ENCODE measurements at regions not wholly inside any gene's neighbourhood (a gene's known extent, or its start where the extent isn't known, plus 50 kb on each side); places are given as distances from the start of the nearest gene placed in this dataset.

GRCh38 chr20:17856024-17856564 is 112.5 kb downstream of the SNX5 start (continued):
- TF ChIP-seq CTCF (CRISPR knock-in tag; IDR thresholded peaks at IDR 0.05) (no peak), ZNF317 (CRISPR knock-in tag; IDR thresholded peaks at IDR 0.05) (peak; percentile 35; the same call in 1 of the 2 replicates), REXO4 (CRISPR knock-in tag; IDR thresholded peaks at IDR 0.05; ENCODE audit: borderline replicate concordance) (no peak), FOXM1 (CRISPR knock-in tag; IDR thresholded peaks at IDR 0.05) (no peak), NR3C1 (CRISPR knock-in tag; IDR thresholded peaks at IDR 0.05) (no peak), POLR2AphosphoS2 (IDR thresholded peaks at IDR 0.05; ENCODE audit: low read depth, low read length) (no peak), ZBTB42 (CRISPR knock-in tag; IDR thresholded peaks at IDR 0.05) (peak; percentile 98), HDAC6 (IDR thresholded peaks at IDR 0.05; ENCODE audit: low read depth, low read length) (no peak), ZNF446 (CRISPR knock-in tag; IDR thresholded peaks at IDR 0.05) (no peak), ZBTB4 (CRISPR knock-in tag; IDR thresholded peaks at IDR 0.05; ENCODE audit: borderline replicate concordance) (no peak; the same call in 1 of the 2 replicates), ZNF329 (CRISPR knock-in tag; IDR thresholded peaks at IDR 0.05; ENCODE audit: low read depth) (no peak), CREBL2 (CRISPR knock-in tag; IDR thresholded peaks at IDR 0.05; ENCODE audit: borderline replicate concordance) (no peak), KDM5B (CRISPR knock-in tag; IDR thresholded peaks at IDR 0.05; ENCODE audit: borderline replicate concordance) (no peak), NFKB2 (CRISPR knock-in tag; IDR thresholded peaks at IDR 0.05; ENCODE audit: borderline replicate concordance) (no peak), ZNF350 (CRISPR knock-in tag; IDR thresholded peaks at IDR 0.05; ENCODE audit: borderline replicate concordance, low read depth) (peak; percentile 73; the same call in 1 of the 2 replicates), ZBTB8A (CRISPR knock-in tag; IDR thresholded peaks at IDR 0.05; ENCODE audit: borderline replicate concordance, low read depth) (no peak), MTA1 (CRISPR knock-in tag; IDR thresholded peaks at IDR 0.05; ENCODE audit: borderline replicate concordance) (peak; percentile 67; the same call in 1 of the 2 replicates)
- TF ChIP-seq, protein P1, sequence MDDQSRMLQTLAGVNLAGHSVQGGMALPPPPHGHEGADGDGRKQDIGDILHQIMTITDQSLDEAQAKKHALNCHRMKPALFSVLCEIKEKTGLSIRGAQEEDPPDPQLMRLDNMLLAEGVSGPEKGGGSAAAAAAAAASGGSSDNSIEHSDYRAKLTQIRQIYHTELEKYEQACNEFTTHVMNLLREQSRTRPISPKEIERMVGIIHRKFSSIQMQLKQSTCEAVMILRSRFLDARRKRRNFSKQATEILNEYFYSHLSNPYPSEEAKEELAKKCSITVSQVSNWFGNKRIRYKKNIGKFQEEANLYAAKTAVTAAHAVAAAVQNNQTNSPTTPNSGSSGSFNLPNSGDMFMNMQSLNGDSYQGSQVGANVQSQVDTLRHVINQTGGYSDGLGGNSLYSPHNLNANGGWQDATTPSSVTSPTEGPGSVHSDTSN (CRISPR knock-in tag; IDR thresholded peaks at IDR 0.05; ENCODE audit: borderline replicate concordance), result no peak
- TF ChIP-seq, protein P2, sequence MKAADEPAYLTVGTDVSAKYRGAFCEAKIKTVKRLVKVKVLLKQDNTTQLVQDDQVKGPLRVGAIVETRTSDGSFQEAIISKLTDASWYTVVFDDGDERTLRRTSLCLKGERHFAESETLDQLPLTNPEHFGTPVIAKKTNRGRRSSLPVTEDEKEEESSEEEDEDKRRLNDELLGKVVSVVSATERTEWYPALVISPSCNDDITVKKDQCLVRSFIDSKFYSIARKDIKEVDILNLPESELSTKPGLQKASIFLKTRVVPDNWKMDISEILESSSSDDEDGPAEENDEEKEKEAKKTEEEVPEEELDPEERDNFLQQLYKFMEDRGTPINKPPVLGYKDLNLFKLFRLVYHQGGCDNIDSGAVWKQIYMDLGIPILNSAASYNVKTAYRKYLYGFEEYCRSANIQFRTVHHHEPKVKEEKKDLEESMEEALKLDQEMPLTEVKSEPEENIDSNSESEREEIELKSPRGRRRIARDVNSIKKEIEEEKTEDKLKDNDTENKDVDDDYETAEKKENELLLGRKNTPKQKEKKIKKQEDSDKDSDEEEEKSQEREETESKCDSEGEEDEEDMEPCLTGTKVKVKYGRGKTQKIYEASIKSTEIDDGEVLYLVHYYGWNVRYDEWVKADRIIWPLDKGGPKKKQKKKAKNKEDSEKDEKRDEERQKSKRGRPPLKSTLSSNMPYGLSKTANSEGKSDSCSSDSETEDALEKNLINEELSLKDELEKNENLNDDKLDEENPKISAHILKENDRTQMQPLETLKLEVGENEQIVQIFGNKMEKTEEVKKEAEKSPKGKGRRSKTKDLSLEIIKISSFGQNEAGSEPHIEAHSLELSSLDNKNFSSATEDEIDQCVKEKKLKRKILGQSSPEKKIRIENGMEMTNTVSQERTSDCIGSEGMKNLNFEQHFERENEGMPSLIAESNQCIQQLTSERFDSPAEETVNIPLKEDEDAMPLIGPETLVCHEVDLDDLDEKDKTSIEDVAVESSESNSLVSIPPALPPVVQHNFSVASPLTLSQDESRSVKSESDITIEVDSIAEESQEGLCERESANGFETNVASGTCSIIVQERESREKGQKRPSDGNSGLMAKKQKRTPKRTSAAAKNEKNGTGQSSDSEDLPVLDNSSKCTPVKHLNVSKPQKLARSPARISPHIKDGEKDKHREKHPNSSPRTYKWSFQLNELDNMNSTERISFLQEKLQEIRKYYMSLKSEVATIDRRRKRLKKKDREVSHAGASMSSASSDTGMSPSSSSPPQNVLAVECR (CRISPR knock-in tag; IDR thresholded peaks at IDR 0.05; ENCODE audit: borderline replicate concordance), result peak; percentile 78; the same call in 1 of the 2 replicates

Data from HepG2 (cell line).